MM.1S (cell line): ENCODE measurements at regions not wholly inside any gene's neighbourhood (a gene's known extent, or its start where the extent isn't known, plus 50 kb on each side); places are given as distances from the start of the nearest gene placed in this dataset.

Experiments used
- DNase-seq: peaks from one replicate; pipeline ENCODE4 v3.0.0-alpha.2; 2015
- H2AFZ ChIP-seq: fragments of 300-600 bp; sonication (generic); 2 replicates; pipeline ENCODE4 v1.6.0; 2016; ENCODE audit warnings: antibody characterized with exemption, low read length
- H3F3A ChIP-seq: fragments of 300-600 bp; sonication (generic); 2 replicates; pipeline ENCODE4 v1.6.1; 2016; ENCODE audit warnings: mild to moderate bottlenecking, antibody characterized with exemption, low read length, moderate library complexity, mixed read lengths; ENCODE audit not compliant: insufficient read depth
- H3K27ac ChIP-seq: fragments of 300-600 bp; sonication (generic); 2 replicates; pipeline ENCODE4 v1.5.1; 2016; ENCODE audit warnings: mild to moderate bottlenecking, low read length
- H3K27me3 ChIP-seq: fragments of 300-600 bp; sonication (generic); replicated peaks from 2 replicates; pipeline ENCODE4 v1.6.0; 2016; ENCODE audit warnings: low read length; ENCODE audit not compliant: insufficient read depth
- H3K36me3 ChIP-seq: fragments of 300-600 bp; sonication (generic); replicated peaks from 2 replicates; pipeline ENCODE4 v1.6.1; 2016; ENCODE audit warnings: mild to moderate bottlenecking, low read length, mixed read lengths; ENCODE audit not compliant: insufficient read depth
- H3K4me1 ChIP-seq: fragments of 300-600 bp; sonication (generic); 2 replicates; pipeline ENCODE4 v1.6.1; 2016; ENCODE audit warnings: low read length, mixed read lengths
- H3K4me2 ChIP-seq: fragments of 300-600 bp; sonication (generic); 2 replicates; pipeline ENCODE4 v1.6.0; 2016; ENCODE audit warnings: low read depth, low read length
- H3K4me3 ChIP-seq: fragments of 300-600 bp; sonication (generic); 2 replicates; pipeline ENCODE4 v1.5.1; 2016; ENCODE audit warnings: low read length, mixed read lengths
- H3K79me2 ChIP-seq: fragments of 300-600 bp; sonication (generic); 2 replicates; pipeline ENCODE4 v1.6.1; 2016; ENCODE audit warnings: mixed run types, low read length, mixed read lengths
- H3K9ac ChIP-seq: fragments of 300-600 bp; sonication (generic); 2 replicates; pipeline ENCODE4 v1.6.1; 2016; ENCODE audit warnings: low read length, mixed read lengths
- H3K9me2 ChIP-seq: fragments of 300-600 bp; sonication (generic); replicated peaks from 2 replicates; pipeline ENCODE4 v1.6.1; 2016; ENCODE audit warnings: mild to moderate bottlenecking, low read length, mixed read lengths; ENCODE audit not compliant: insufficient read depth
- H3K9me3 ChIP-seq: fragments of 300-600 bp; sonication (generic); replicated peaks from 2 replicates; pipeline ENCODE4 v1.6.1; 2016; ENCODE audit warnings: mild to moderate bottlenecking, low read length, mixed read lengths; ENCODE audit not compliant: insufficient read depth
- H4K20me1 ChIP-seq: fragments of 300-600 bp; sonication (generic); 2 replicates; pipeline ENCODE4 v1.6.1; 2016; ENCODE audit warnings: mild to moderate bottlenecking, low read length, moderate library complexity, mixed read lengths; ENCODE audit not compliant: insufficient read depth
- EZH2 ChIP-seq: fragments of 300-600 bp; sonication (generic); optimal IDR thresholded peaks from 2 replicates; pipeline ENCODE3; 2017; ENCODE audit warnings: low read depth, mild to moderate bottlenecking, antibody characterized with exemption, low read length, mixed read lengths
- EZH2phosphoT487 ChIP-seq: fragments of 300-600 bp; sonication (generic); IDR thresholded peaks from 2 replicates; pipeline ENCODE4 v1.6.1; 2018; ENCODE audit warnings: antibody characterized with exemption, low read length
- TF ChIP-seq, protein P1 (sequence below): fragments of 300-600 bp; sonication (generic); IDR thresholded peaks from 2 replicates; pipeline ENCODE4 v1.5.1; 2016; ENCODE audit warnings: antibody characterized with exemption, low read length, mixed read lengths

DNA sequence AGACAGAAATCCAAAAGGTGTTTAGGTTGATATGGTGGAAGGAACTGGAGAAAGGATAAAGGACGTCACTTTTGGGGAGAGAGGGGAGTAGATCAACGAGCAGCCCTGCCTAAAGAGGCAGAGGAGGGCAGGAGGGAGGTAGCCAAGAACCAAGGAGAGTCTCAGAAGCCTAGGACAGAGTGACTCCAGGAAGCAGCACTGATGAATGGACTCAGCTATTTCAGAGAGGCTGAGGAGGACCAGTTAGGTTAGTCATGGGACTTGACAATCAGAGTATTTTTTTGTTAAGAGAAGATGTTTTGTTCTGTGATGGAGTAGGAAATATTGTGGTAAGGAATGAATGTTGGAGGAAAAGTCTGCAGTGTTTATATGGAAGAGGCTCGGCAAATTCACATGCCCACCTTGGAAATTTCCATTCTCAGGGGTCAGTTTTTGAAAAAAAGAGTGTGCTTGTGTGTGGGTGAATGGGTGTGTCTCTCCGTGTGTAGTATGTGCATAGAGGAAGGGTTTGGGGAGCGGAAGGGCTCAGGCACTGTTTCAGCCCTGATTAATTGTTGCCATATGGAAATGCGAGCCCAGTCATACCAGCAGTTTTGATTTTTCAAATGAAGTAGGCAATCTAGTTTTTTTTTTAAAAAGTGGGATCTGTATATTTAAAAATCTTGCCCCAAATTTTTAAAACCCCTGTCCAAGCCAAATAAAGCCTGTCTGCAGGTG, 303.6 kb downstream of the SAMD5 start:
- no peak overlapping the region for H3K27ac ChIP-seq
- no peak overlapping the region for H3K9ac ChIP-seq
- no peaks in the 10 kb centered on the region for H3K79me2 ChIP-seq
- no peak overlapping the region for H2AFZ ChIP-seq
- no peak for DNase-seq
- no peaks in the 10 kb centered on the region for H3K4me1 ChIP-seq
- no peaks in the 10 kb centered on the region for H4K20me1 ChIP-seq
- H3K4me3 ChIP-seq: no peak overlapping the region
- no peaks in the 10 kb centered on the region for H3K9me3 ChIP-seq
- no peaks in the 10 kb centered on the region for H3F3A ChIP-seq
- H3K27me3 ChIP-seq: no peaks in the 10 kb centered on the region
- no peaks in the 10 kb centered on the region for H3K9me2 ChIP-seq
- TF ChIP-seq, protein P1, sequence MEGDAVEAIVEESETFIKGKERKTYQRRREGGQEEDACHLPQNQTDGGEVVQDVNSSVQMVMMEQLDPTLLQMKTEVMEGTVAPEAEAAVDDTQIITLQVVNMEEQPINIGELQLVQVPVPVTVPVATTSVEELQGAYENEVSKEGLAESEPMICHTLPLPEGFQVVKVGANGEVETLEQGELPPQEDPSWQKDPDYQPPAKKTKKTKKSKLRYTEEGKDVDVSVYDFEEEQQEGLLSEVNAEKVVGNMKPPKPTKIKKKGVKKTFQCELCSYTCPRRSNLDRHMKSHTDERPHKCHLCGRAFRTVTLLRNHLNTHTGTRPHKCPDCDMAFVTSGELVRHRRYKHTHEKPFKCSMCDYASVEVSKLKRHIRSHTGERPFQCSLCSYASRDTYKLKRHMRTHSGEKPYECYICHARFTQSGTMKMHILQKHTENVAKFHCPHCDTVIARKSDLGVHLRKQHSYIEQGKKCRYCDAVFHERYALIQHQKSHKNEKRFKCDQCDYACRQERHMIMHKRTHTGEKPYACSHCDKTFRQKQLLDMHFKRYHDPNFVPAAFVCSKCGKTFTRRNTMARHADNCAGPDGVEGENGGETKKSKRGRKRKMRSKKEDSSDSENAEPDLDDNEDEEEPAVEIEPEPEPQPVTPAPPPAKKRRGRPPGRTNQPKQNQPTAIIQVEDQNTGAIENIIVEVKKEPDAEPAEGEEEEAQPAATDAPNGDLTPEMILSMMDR: no peak
- TF ChIP-seq EZH2phosphoT487: no peak
- no peak for TF ChIP-seq EZH2
- H3K36me3 ChIP-seq: no peaks in the 10 kb centered on the region
- H3K4me2 ChIP-seq: no peak overlapping the region

DNA sequence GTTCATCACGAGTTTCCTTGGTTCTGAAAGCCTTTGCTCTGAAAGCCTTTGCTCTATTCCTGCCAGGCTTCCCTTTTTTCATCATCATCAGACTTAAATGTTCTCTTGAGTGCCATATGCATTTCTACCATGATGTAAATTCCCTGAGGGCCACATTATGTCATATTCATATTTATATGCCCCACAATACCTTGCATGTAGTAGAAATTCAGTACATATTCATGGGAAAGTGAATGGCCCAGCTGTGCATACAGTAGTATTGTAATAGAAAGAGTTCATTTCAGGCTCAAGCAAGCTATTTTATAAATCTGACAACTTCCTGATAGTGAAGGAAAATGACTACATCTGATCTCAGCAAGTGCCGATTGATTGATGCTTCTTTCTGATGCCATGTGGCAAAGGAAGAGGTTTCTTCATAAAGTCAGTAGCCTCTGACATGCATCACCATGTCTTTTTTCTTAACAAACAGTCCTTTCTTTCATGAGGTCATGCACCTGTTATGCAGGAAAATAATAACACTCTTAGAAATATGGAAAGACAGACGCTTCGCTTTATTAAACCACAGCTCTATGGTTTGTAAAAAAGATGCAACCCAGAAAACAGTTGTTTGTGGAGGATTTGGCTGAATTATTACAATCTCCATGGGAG, 308.7 kb downstream of the SAMD5 start:
- Histone ChIP-seq H3K4me1 (no peaks in the 10 kb centered on the region), H2AFZ (no peak overlapping the region), H3K9me2 (no peaks in the 10 kb centered on the region), H3K27ac (no peak overlapping the region), H3F3A (no peaks in the 10 kb centered on the region), H3K9me3 (no peaks in the 10 kb centered on the region), H3K9ac (no peak overlapping the region), H4K20me1 (no peaks in the 10 kb centered on the region), H3K36me3 (no peaks in the 10 kb centered on the region), H3K4me2 (no peak overlapping the region), H3K4me3 (no peak overlapping the region), H3K79me2 (no peaks in the 10 kb centered on the region), H3K27me3 (no peaks in the 10 kb centered on the region)
- TF ChIP-seq EZH2: no peak
- no peak for TF ChIP-seq EZH2phosphoT487
- DNase-seq: no peak

DNA sequence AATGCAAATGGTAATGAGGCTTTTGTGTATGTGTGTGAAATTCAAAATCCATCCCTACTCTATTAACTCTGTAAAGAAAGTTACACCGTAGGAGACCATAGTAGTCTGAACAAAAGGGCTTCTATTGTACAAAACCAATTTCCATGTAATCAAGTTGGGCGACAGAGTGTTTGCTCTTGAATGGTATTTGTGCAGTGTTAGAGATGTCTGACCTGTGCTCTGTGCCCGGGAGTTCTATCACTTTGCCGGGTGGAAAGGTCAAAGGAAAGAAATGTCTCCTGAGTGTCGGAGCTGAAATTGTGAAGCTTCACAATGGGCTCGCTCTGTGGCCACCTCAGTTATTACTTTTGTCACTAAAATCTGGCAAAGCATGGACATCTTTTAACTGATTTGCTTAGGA, 312.0 kb downstream of the SAMD5 start:
- Histone ChIP-seq H3K9me2 (no peaks in the 10 kb centered on the region), H3K27ac (no peak overlapping the region), H3K4me2 (no peak overlapping the region), H2AFZ (no peak overlapping the region), H3K9ac (no peak overlapping the region), H3K27me3 (no peaks in the 10 kb centered on the region), H3F3A (no peaks in the 10 kb centered on the region), H3K4me1 (no peaks in the 10 kb centered on the region), H4K20me1 (no peaks in the 10 kb centered on the region), H3K79me2 (no peaks in the 10 kb centered on the region), H3K4me3 (no peak overlapping the region), H3K36me3 (no peaks in the 10 kb centered on the region), H3K9me3 (no peaks in the 10 kb centered on the region)
- DNase-seq: no peak
- no peak for TF ChIP-seq EZH2
- TF ChIP-seq EZH2phosphoT487: no peak
- TF ChIP-seq, protein P1: no peak
